T47D (cell line): ENCODE measurements at regions not wholly inside any gene's neighbourhood (a gene's known extent, or its start where the extent isn't known, plus 50 kb on each side); places are given as distances from the start of the nearest gene placed in this dataset.
"Not testable (repeated sequence)": the region's sequence is repeated elsewhere in the genome, so short reads cannot be mapped to it uniquely, and the experiment has no call there.

Experiments used
- DNase-seq, 2 experiments: peaks; one replicate each; pipeline versions ENCODE4 v3.0.0 to v3.0.0-alpha.2; 2011 to 2012; ENCODE audit warnings: low read depth in 1 of 2, low spot score in 1 of 2
- JUND ChIP-seq: IDR thresholded peaks from 2 replicates; pipeline ENCODE4 v1.6.1; 2012; ENCODE audit warnings: low read depth
- in situ Hi-C: cut with HindIII; loops from 2 replicates; pipeline ENCODE4 v1.10.0; 2016; ENCODE audit warnings: low sequenced_read_pairs, low pct_unique_long_range_greater_than_20kb

GRCh38 chr10:131032329-131033165 lies 279.0 kb downstream of the TCERG1L start:
- DNase-seq = no peak
- no peak for TF ChIP-seq JUND
- in situ Hi-C loops = no loop called here

GRCh38 chr10:131033166-131034085 lies 278.1 kb downstream of the TCERG1L start:
- TF ChIP-seq JUND = no peak
- in situ Hi-C loops = no loop called here
- no peak for DNase-seq

GRCh38 chr10:131034451-131034850 lies 277.1 kb downstream of the TCERG1L start:
- DNase-seq = no peak

GRCh38 chr10:131035779-131036178 lies 275.7 kb downstream of the TCERG1L start:
- TF ChIP-seq JUND = no peak
- in situ Hi-C loops = no loop called here
- DNase-seq = no peak

More at GRCh38 chr10:131034451-131034850, 277.1 kb downstream of the TCERG1L start:
- in situ Hi-C loops = no loop called here
- TF ChIP-seq JUND = no peak

DNA sequence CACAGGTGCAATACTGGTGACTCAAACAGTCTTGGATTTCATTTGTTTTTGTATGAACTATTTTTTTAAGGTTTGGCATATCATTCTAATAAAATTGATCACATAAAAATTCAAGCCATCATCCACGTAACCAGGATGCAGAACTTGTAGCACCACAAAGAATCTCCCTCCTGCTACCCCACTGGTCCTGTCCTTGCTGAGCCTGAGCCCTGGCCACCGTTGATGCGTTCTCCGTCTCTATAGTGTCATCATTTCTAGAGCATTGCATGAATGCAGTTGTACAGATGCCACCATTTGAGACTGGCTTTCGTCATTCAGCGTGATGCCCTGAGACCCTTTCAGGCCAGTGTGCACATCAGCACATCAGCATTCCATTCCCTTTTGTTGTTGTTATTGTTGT lies 273.5 kb downstream of the TCERG1L start:
- in situ Hi-C loops = no loop called here
- TF ChIP-seq JUND = no peak
- DNase-seq = no peak

GRCh38 chr10:131041031-131041430 lies 270.5 kb downstream of the TCERG1L start:
- no peak for DNase-seq
- no peak for TF ChIP-seq JUND
- in situ Hi-C loops = no loop called here

DNA sequence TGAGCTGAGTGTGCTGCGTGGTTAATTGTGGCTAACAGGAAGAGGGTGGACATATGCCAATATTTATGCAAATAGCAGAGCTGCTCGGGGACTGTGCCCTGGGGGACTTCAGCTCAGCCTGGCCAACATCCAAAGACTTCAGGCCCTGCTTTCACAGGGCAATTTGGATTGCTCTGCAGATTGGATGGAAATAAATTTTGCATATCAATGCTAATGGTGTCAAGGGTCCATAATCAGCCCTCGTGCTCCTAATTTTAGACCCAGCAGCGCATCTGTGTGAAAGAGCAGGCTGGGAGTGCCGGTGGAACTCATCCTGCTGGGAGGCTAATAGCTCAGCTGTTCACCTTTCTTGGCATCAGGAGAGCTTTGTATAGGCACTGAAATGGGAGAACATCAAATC lies 270.1 kb downstream of the TCERG1L start:
- TF ChIP-seq JUND = no peak
- no peak for DNase-seq
- in situ Hi-C loops = no loop called here

GRCh38 chr10:131042015-131042414 lies 269.5 kb downstream of the TCERG1L start:
- in situ Hi-C loops, DNase-seq: not testable (repeated sequence)
